A549 (cell line): ENCODE measurements at regions not wholly inside any gene's neighbourhood (a gene's known extent, or its start where the extent isn't known, plus 50 kb on each side); places are given as distances from the start of the nearest gene placed in this dataset.
A peak's percentile ranks its signal among the peaks of the same experiment; 100 is the strongest.

Experiments
- ATAC-seq, 2 experiments: fragments of 200-7000 bp in 1 of 2; fragments of >200 bp in 1 of 2; cut with Nextera tagmentation in 1 of 2; cut with Tn5 transposase in 1 of 2; 3 replicates each; pipeline versions ENCODE4 v1.8.0 to v1.9.1; 2018 to 2020; ENCODE audit warnings: mild to moderate bottlenecking in 1 of 2, moderate library complexity in 1 of 2
- CTCF ChIA-PET: fragments of 300-600 bp; sonication (Branson Sonifier 250); formaldehyde crosslinking; extraction: SDS; loops from one replicate; lab custom pipeline; 2021; ENCODE audit warnings: antibody characterized with exemption, inconsistent platforms; lab: Yijun Ruan, JAX
- POLR2A ChIA-PET: fragments of 350-600 bp; formaldehyde crosslinking; extraction: SDS; loops from one replicate; lab custom pipeline; 2021; ENCODE audit warnings: antibody characterized with exemption, inconsistent platforms; lab: Yijun Ruan, JAX
- DNase-seq, 2 experiments: peaks; one replicate each; pipeline versions ENCODE4 v3.0.0 to v3.0.0-alpha.2; 2011 to 2016; ENCODE audit warnings: low read depth in 1 of 2, low spot score in 1 of 2
- FAIRE-seq: peaks from 2 replicates; lab custom pipeline; 2011; peaks lifted over from hg19 to GRCh38; lab: Jason Lieb, UNC
- H3K27ac ChIP-seq, 2 experiments: fragments of >200 bp; sonication (Bioruptor Twin); formaldehyde crosslinking; 3 replicates each; pipeline ENCODE4 v1.5.1; 2016 to 2017
- H3K4me1 ChIP-seq: fragments of >200 bp; sonication (Bioruptor Twin); formaldehyde crosslinking; 3 replicates; pipeline ENCODE4 v1.6.1; 2016
- H3K4me2 ChIP-seq: fragments of >200 bp; sonication (Bioruptor Twin); formaldehyde crosslinking; 3 replicates; pipeline ENCODE4 v1.6.1; 2016
- H3K4me3 ChIP-seq: fragments of >200 bp; sonication (Bioruptor Twin); formaldehyde crosslinking; 3 replicates; pipeline ENCODE4 v1.5.1; 2016
- H3K9me3 ChIP-seq: fragments of >200 bp; sonication (Bioruptor Twin); formaldehyde crosslinking; 3 replicates; pipeline ENCODE4 v1.6.1; 2016
- BHLHE40 ChIP-seq: IDR thresholded peaks from 2 replicates; pipeline ENCODE4 v1.6.1; 2012; ENCODE audit warnings: low read depth, low read length, inconsistent platforms
- CBX8 ChIP-seq: fragments of 200-600 bp; sonication (generic); IDR thresholded peaks from 2 replicates; pipeline ENCODE4 v1.6.1; 2016
- CEBPB ChIP-seq, 2 experiments: fragments of >200 bp in 1 of 2; sonication (Bioruptor Twin) in 1 of 2; formaldehyde crosslinking in 1 of 2; IDR thresholded peaks; 2 replicates each; pipeline ENCODE4 v1.6.1; 2012 to 2016
- CHD2 ChIP-seq: fragments of 150-350 bp; IDR thresholded peaks from 2 replicates; pipeline ENCODE4 v1.6.1; 2014; ENCODE audit warnings: low read length; ENCODE audit not compliant: partially characterized antibody
- CHD4 ChIP-seq: fragments of 200-600 bp; sonication (generic); IDR thresholded peaks from 2 replicates; pipeline ENCODE4 v1.6.1; 2016; ENCODE audit warnings: antibody characterized with exemption, mild to moderate bottlenecking, borderline replicate concordance
- EHMT2 ChIP-seq: fragments of 200-600 bp; sonication (generic); IDR thresholded peaks from 2 replicates; pipeline ENCODE4 v1.6.1; 2016; ENCODE audit warnings: antibody characterized with exemption, low read depth, mild to moderate bottlenecking, moderate library complexity
- ELK1 ChIP-seq: fragments of 150-350 bp; IDR thresholded peaks from 2 replicates; pipeline ENCODE4 v1.6.1; 2014; ENCODE audit warnings: low read depth, mild to moderate bottlenecking, low read length
- GATA3 ChIP-seq: IDR thresholded peaks from 2 replicates; pipeline ENCODE4 v1.6.1; 2012; ENCODE audit warnings: borderline replicate concordance
- HDAC2 ChIP-seq: fragments of 200-600 bp; sonication (generic); IDR thresholded peaks from 2 replicates; pipeline ENCODE4 v1.6.1; 2016
- HEYL ChIP-seq: fragments of 250-450 bp; sonication (Bioruptor Pico); IDR thresholded peaks from 2 replicates; pipeline ENCODE4 v1.8.0; 2021; ENCODE audit warnings: mild to moderate bottlenecking, moderate library complexity
- HOXB13 ChIP-seq: fragments of 250-450 bp; sonication (Bioruptor Pico); IDR thresholded peaks from 2 replicates; pipeline ENCODE4 v1.5.0; 2020; ENCODE audit warnings: low read depth, mild to moderate bottlenecking, moderate library complexity
- HOXB5 ChIP-seq: fragments of 250-450 bp; sonication (Bioruptor Pico); IDR thresholded peaks from 2 replicates; pipeline ENCODE4 v1.5.0; 2020; ENCODE audit warnings: mild to moderate bottlenecking, moderate library complexity
- JUN ChIP-seq, 2 experiments: fragments of >200 bp; sonication (Bioruptor Twin); formaldehyde crosslinking; IDR thresholded peaks; 2 replicates in 1 of 2; 3 replicates in 1 of 2; pipeline ENCODE4 v1.6.1; 2016 to 2017
- JUNB ChIP-seq: fragments of >200 bp; sonication (Bioruptor Twin); formaldehyde crosslinking; IDR thresholded peaks from 2 replicates; pipeline ENCODE4 v1.6.1; 2016
- KDM5A ChIP-seq: fragments of 200-600 bp; sonication (generic); IDR thresholded peaks from 2 replicates; pipeline ENCODE4 v1.6.1; 2016; ENCODE audit warnings: antibody characterized with exemption, mild to moderate bottlenecking
- MAZ ChIP-seq: fragments of 150-350 bp; IDR thresholded peaks from 2 replicates; pipeline ENCODE4 v1.6.1; 2014; ENCODE audit warnings: antibody characterized with exemption, low read depth, low read length, borderline replicate concordance
- NPAS2 ChIP-seq: fragments of 250-450 bp; sonication (Bioruptor Pico); IDR thresholded peaks from 2 replicates; pipeline ENCODE4 v1.8.0; 2022; ENCODE audit warnings: mild to moderate bottlenecking, moderate library complexity, borderline replicate concordance
- NR3C1 ChIP-seq: fragments of >200 bp; sonication (Bioruptor Twin); formaldehyde crosslinking; IDR thresholded peaks from 3 replicates; pipeline ENCODE4 v1.6.1; 2017
- PBX3 ChIP-seq: IDR thresholded peaks from 2 replicates; pipeline ENCODE4 v1.6.1; 2012
- POLR2A ChIP-seq: IDR thresholded peaks from 2 replicates; pipeline ENCODE4 v1.6.1; 2012; ENCODE audit warnings: mild to moderate bottlenecking, low read length
- POLR2AphosphoS2 ChIP-seq: conservative IDR thresholded peaks from 2 replicates; pipeline ENCODE4 v1.6.1; 2012; ENCODE audit warnings: low read length, improper control_type of control experiment, inconsistent platforms
- RARB ChIP-seq: fragments of 250-450 bp; sonication (Bioruptor Pico); IDR thresholded peaks from 2 replicates; pipeline ENCODE4 v1.8.0; 2021; ENCODE audit warnings: mild to moderate bottlenecking, moderate library complexity
- ZC3H11A ChIP-seq: fragments of 450-650 bp; IDR thresholded peaks from 2 replicates; pipeline ENCODE4 v1.6.1; 2014; ENCODE audit warnings: antibody characterized with exemption, mild to moderate bottlenecking
- ZNF302 ChIP-seq: fragments of 250-450 bp; sonication (Bioruptor Pico); IDR thresholded peaks from 2 replicates; pipeline ENCODE4 v1.9.0; 2021; ENCODE audit warnings: inconsistent platforms, mild to moderate bottlenecking, moderate library complexity
- ZSCAN20 ChIP-seq: fragments of 250-450 bp; sonication (Bioruptor Pico); IDR thresholded peaks from 2 replicates; pipeline ENCODE4 v1.8.0; 2022; ENCODE audit warnings: mild to moderate bottlenecking, moderate library complexity
- WGBS: methylation state at CpG from one replicate; pipeline ENCODE4 v1.1.6; 2017; ENCODE audit errors: missing lambda C conversion rate; 5-methylcytosine and 5-hydroxymethylcytosine counted together
- TF ChIP-seq, protein P1 (sequence below): fragments of 200-600 bp; sonication (generic); IDR thresholded peaks from 2 replicates; pipeline ENCODE4 v1.6.1; 2016; ENCODE audit warnings: antibody characterized with exemption, mild to moderate bottlenecking, moderate library complexity
- TF ChIP-seq, protein P2 (sequence below): fragments of 450-650 bp; IDR thresholded peaks from 2 replicates; pipeline ENCODE4 v1.6.1; 2014; ENCODE audit warnings: antibody characterized with exemption
- TF ChIP-seq, protein P3 (sequence below): IDR thresholded peaks from 2 replicates; pipeline ENCODE4 v1.6.1; 2012

DNA sequence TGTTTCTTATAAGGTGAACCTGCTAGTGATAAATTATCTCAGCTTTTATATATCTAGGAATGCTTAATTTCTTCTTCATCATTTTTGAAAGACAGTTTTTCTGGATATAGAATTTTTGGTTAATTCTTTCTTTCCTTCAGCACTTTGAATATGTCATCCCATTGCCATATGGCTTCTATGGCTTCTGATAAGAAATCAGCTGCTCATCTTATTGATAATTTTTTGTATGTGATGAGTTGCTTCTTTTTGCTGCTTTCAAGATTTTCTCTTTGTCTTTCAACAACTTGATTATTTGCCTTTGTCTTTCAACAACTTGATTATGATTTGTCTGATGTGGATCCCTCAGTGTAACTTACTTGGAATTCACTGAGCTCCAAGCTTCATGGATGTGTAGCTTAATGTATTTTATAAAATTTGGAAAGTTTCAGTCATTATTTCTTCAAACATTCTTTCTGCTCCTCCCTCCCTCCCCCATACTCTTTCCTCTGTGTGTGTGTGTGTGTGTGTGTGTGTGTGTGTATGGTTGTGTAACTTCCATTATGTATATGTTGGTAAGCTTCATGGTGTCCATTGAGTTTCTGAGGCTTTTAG, 243.9 kb downstream of the TLE1 start:
- no peak for TF ChIP-seq HEYL (CRISPR knock-in tag)
- TF ChIP-seq MAZ: no peak
- TF ChIP-seq RARB: no peak
- TF ChIP-seq BHLHE40: no peak
- TF ChIP-seq ZSCAN20 (CRISPR knock-in tag): no peak
- no peak for TF ChIP-seq POLR2AphosphoS2
- TF ChIP-seq GATA3: no peak
- TF ChIP-seq ELK1: no peak
- no peak for TF ChIP-seq CHD4
- TF ChIP-seq POLR2A: no peak
- no peak for TF ChIP-seq EHMT2
- TF ChIP-seq CEBPB (IDR thresholded peaks at IDR 0.05): no peak
- no peak for TF ChIP-seq HDAC2
- ATAC-seq (no peak), FAIRE-seq (peak; percentile 81), DNase-seq (no peak)
- CTCF ChIA-PET: interaction anchor here (0.9 to 1.4 kb wide), 4 partner anchors 10 to 33 kb away, joined by 3 to 4 read pairs (median 3); no protein-coding TSS in a partner anchor
- Histone ChIP-seq H3K9me3 (peaks cover 51% of the 10 kb centered on the region), H3K4me3 (no peak overlapping the region), H3K27ac (no peak overlapping the region), H3K4me2 (no peak overlapping the region), H3K4me1 (no peaks in the 10 kb centered on the region)
- POLR2A ChIA-PET: no interaction called here

DNA sequence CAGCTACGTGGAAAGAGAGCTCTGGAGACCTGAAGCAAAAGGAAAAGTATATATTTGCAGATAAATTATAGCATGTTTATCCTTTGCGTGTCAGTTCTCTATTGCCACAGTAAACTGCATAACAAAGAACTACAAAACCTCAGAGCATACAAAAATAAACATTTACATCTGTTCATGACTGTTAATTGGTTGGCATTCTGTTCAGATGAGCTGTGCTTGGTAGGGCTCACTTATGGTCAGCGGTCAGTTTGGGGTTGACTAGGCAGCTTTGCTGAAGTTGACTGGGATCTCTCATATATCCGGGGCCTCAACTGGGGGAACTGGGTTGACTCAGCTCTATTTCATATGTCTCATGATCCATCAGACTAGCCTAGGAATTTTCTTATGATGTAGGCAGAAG, 257.7 kb downstream of the TLE1 start:
- Histone ChIP-seq H3K4me1 (no peaks in the 10 kb centered on the region), H3K4me3 (no peak overlapping the region), H3K9me3 (peaks cover 22% of the 10 kb centered on the region), H3K4me2 (no peak overlapping the region), H3K27ac (no peak overlapping the region)
- 68% methylated on average over 4 of the region's 4 CpGs for whole genome bisulfite sequencing
- TF ChIP-seq HDAC2 (no peak), ZNF302 (CRISPR knock-in tag) (no peak), CHD2 (no peak), BHLHE40 (no peak), RARB (no peak), POLR2A (no peak), PBX3 (no peak), CEBPB (IDR thresholded peaks at IDR 0.05) (no peak), HOXB13 (CRISPR knock-in tag) (no peak), JUNB (no peak)
- TF ChIP-seq, protein P1, sequence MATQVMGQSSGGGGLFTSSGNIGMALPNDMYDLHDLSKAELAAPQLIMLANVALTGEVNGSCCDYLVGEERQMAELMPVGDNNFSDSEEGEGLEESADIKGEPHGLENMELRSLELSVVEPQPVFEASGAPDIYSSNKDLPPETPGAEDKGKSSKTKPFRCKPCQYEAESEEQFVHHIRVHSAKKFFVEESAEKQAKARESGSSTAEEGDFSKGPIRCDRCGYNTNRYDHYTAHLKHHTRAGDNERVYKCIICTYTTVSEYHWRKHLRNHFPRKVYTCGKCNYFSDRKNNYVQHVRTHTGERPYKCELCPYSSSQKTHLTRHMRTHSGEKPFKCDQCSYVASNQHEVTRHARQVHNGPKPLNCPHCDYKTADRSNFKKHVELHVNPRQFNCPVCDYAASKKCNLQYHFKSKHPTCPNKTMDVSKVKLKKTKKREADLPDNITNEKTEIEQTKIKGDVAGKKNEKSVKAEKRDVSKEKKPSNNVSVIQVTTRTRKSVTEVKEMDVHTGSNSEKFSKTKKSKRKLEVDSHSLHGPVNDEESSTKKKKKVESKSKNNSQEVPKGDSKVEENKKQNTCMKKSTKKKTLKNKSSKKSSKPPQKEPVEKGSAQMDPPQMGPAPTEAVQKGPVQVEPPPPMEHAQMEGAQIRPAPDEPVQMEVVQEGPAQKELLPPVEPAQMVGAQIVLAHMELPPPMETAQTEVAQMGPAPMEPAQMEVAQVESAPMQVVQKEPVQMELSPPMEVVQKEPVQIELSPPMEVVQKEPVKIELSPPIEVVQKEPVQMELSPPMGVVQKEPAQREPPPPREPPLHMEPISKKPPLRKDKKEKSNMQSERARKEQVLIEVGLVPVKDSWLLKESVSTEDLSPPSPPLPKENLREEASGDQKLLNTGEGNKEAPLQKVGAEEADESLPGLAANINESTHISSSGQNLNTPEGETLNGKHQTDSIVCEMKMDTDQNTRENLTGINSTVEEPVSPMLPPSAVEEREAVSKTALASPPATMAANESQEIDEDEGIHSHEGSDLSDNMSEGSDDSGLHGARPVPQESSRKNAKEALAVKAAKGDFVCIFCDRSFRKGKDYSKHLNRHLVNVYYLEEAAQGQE: no peak
- no peak for FAIRE-seq
- POLR2A ChIA-PET: no interaction called here
- CTCF ChIA-PET: interaction anchor here (0.5 to 1.8 kb wide), 2 partner anchors 14 to 1125 kb away, joined by 4 read pairs; no protein-coding TSS in a partner anchor
- no peak for DNase-seq
- ATAC-seq: no peak

- POLR2A ChIA-PET: no interaction called here
- no peak overlapping the region for H3K27ac ChIP-seq
- TF ChIP-seq JUN (IDR thresholded peaks at IDR 0.05): no peak
- no peak for TF ChIP-seq HEYL (CRISPR knock-in tag)
- TF ChIP-seq NR3C1: no peak
- TF ChIP-seq, protein P2, sequence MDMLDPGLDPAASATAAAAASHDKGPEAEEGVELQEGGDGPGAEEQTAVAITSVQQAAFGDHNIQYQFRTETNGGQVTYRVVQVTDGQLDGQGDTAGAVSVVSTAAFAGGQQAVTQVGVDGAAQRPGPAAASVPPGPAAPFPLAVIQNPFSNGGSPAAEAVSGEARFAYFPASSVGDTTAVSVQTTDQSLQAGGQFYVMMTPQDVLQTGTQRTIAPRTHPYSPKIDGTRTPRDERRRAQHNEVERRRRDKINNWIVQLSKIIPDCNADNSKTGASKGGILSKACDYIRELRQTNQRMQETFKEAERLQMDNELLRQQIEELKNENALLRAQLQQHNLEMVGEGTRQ: no peak
- no peak for TF ChIP-seq HOXB5 (CRISPR knock-in tag)
- TF ChIP-seq, protein P3, sequence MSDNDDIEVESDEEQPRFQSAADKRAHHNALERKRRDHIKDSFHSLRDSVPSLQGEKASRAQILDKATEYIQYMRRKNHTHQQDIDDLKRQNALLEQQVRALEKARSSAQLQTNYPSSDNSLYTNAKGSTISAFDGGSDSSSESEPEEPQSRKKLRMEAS: no peak
- TF ChIP-seq NPAS2: no peak
- TF ChIP-seq MAZ: no peak
- no peak for TF ChIP-seq ELK1
- TF ChIP-seq ZC3H11A: no peak
- no peak for TF ChIP-seq KDM5A
- TF ChIP-seq CBX8: no peak
Observed at GRCh38 chr9:81430727-81431126, 258.6 kb downstream of the TLE1 start.

More at GRCh38 chr9:81430727-81431126, 258.6 kb downstream of the TLE1 start:
- Histone ChIP-seq H3K4me1 (no peaks in the 10 kb centered on the region), H3K4me2 (no peak overlapping the region), H3K4me3 (no peak overlapping the region), H3K9me3 (peaks cover 23% of the 10 kb centered on the region)
- CTCF ChIA-PET: interaction anchor here (1.8 kb wide), 1 partner anchor 15 kb away, joined by 4 read pairs; no protein-coding TSS in a partner anchor
- no peak for FAIRE-seq
- no peak for ATAC-seq
- 10% methylated on average over 1 of the region's 1 CpG for WGBS
- DNase-seq: no peak
